ENCODE measurements at regions not wholly inside any gene's neighbourhood (a gene's known extent, or its start where the extent isn't known, plus 50 kb on each side); places are given as distances from the start of the nearest gene placed in this dataset.

- H3K4me1 ChIP-seq (ENCODE audit: insufficient read depth, low read length): no peaks in the 10 kb centered on the region
- DNase-seq (no peak), ATAC-seq (ENCODE audit: poor library complexity) (no peak)
- no peak for TF ChIP-seq CTCF (IDR thresholded peaks at IDR 0.05)
- CTCF ChIA-PET: no interaction called here
- H3K4me3 Mint-ChIP-seq: no peak overlapping the region
- H3K27me3 ChIP-seq (ENCODE audit: control insufficient read depth in 1 of 2, insufficient read depth in 2 of 2, low read length in 2 of 2): no peaks in the 10 kb centered on the region
- H3K9me3 Mint-ChIP-seq: peaks cover 12% of the 10 kb centered on the region
- no peak overlapping the region for H3K4me3 ChIP-seq (ENCODE audit: low read length)
- POLR2A ChIA-PET: interaction anchor here (0.8 kb wide), 1 partner anchor 80 kb away, joined by 3 read pairs; no protein-coding TSS in a partner anchor
- H3K36me3 ChIP-seq (ENCODE audit: insufficient read depth, low read length): no peaks in the 10 kb centered on the region
- H3K27me3 Mint-ChIP-seq: no peaks in the 10 kb centered on the region
- no peak overlapping the region for H3K27ac ChIP-seq (ENCODE audit: low read depth in 1 of 2, low read length in 2 of 2)
- no peaks in the 10 kb centered on the region for H3K4me1 Mint-ChIP-seq (ENCODE audit: low read depth)
- intact Hi-C loops (cut with DNase I, micrococcal nuclease): no loop called here
- H3K9me3 ChIP-seq (ENCODE audit: control insufficient read depth in 1 of 2, insufficient read depth in 1 of 2, low read length in 2 of 2): no peaks in the 10 kb centered on the region
- H3K27ac Mint-ChIP-seq: no peak overlapping the region
- no peaks in the 10 kb centered on the region for H3K36me3 Mint-ChIP-seq (ENCODE audit: low read depth)
Measured at GRCh38 chr6:19558934-19559333, 278.2 kb upstream of the ID4 start.

- H3K27me3 ChIP-seq (ENCODE audit: control insufficient read depth in 1 of 2, insufficient read depth in 2 of 2, low read length in 2 of 2): no peaks in the 10 kb centered on the region
- Mint-ChIP-seq H3K9me3 (peaks cover 15% of the 10 kb centered on the region), H3K4me1 (ENCODE audit: low read depth) (no peaks in the 10 kb centered on the region), H3K27ac (no peak overlapping the region), H3K4me3 (no peak overlapping the region), H3K27me3 (no peaks in the 10 kb centered on the region), H3K36me3 (ENCODE audit: low read depth) (no peaks in the 10 kb centered on the region)
- H3K27ac ChIP-seq (ENCODE audit: low read depth in 1 of 2, low read length in 2 of 2): no peak overlapping the region
- no peak for DNase-seq
- no peaks in the 10 kb centered on the region for H3K4me1 ChIP-seq (ENCODE audit: insufficient read depth, low read length)
- H3K9me3 ChIP-seq (ENCODE audit: control insufficient read depth in 1 of 2, insufficient read depth in 1 of 2, low read length in 2 of 2): no peaks in the 10 kb centered on the region
- no peak for ATAC-seq (ENCODE audit: poor library complexity)
- intact Hi-C loops (cut with DNase I, micrococcal nuclease): no loop called here
- H3K4me3 ChIP-seq (ENCODE audit: low read length): no peak overlapping the region
- no peak for TF ChIP-seq CTCF (IDR thresholded peaks at IDR 0.05)
- CTCF ChIA-PET: no interaction called here
- no peaks in the 10 kb centered on the region for H3K36me3 ChIP-seq (ENCODE audit: insufficient read depth, low read length)
- POLR2A ChIA-PET: no interaction called here
Measured at GRCh38 chr6:19562468-19562867, 274.7 kb upstream of the ID4 start.

- H3K4me3 ChIP-seq (ENCODE audit: low read length): no peak overlapping the region
- no peaks in the 10 kb centered on the region for H3K9me3 ChIP-seq (ENCODE audit: control insufficient read depth in 1 of 2, insufficient read depth in 1 of 2, low read length in 2 of 2)
- no peaks in the 10 kb centered on the region for H3K27me3 ChIP-seq (ENCODE audit: control insufficient read depth in 1 of 2, insufficient read depth in 2 of 2, low read length in 2 of 2)
- Mint-ChIP-seq H3K4me3 (no peak overlapping the region), H3K36me3 (ENCODE audit: low read depth) (no peaks in the 10 kb centered on the region), H3K27ac (no peak overlapping the region), H3K9me3 (peaks cover 15% of the 10 kb centered on the region), H3K4me1 (ENCODE audit: low read depth) (no peaks in the 10 kb centered on the region), H3K27me3 (no peaks in the 10 kb centered on the region)
- no peaks in the 10 kb centered on the region for H3K36me3 ChIP-seq (ENCODE audit: insufficient read depth, low read length)
- ChIA-PET POLR2A (no interaction called here), CTCF (no interaction called here)
- no peaks in the 10 kb centered on the region for H3K4me1 ChIP-seq (ENCODE audit: insufficient read depth, low read length)
- no peak overlapping the region for H3K27ac ChIP-seq (ENCODE audit: low read depth in 1 of 2, low read length in 2 of 2)
- no peak for TF ChIP-seq CTCF (IDR thresholded peaks at IDR 0.05)
- DNase-seq: no peak
- ATAC-seq (ENCODE audit: poor library complexity): no peak
- intact Hi-C loops (cut with DNase I, micrococcal nuclease): no loop called here
Measured at GRCh38 chr6:19569563-19569962, 267.6 kb upstream of the ID4 start.

Data from CD4-positive, alpha-beta T cell (primary cell).